NCI-H2196 treated with DMSO at 0.1 percent for 48 hours (cell line): ENCODE measurements at regions not wholly inside any gene's neighbourhood (a gene's known extent, or its start where the extent isn't known, plus 50 kb on each side); places are given as distances from the start of the nearest gene placed in this dataset.

Source experiments
- DNase-seq: peaks from one replicate; lab custom pipeline; 2025; ENCODE audit not compliant: unreplicated experiment; lab: John Stamatoyannopoulos, UW

GRCh38 chr16:7021653-7022275, 310.9 kb upstream of the RBFOX1 start:
- DNase-seq, result no peak

- DNase-seq, result no peak
These were observed 315.5 kb upstream of the RBFOX1 start for GRCh38 chr16:7017006-7017662.

- no peak for DNase-seq
These were observed 317.9 kb upstream of the RBFOX1 start for GRCh38 chr16:7014756-7015155.

GRCh38 chr16:7013990-7014389, 318.7 kb upstream of the RBFOX1 start:
- DNase-seq, result no peak

- DNase-seq, result no peak
These were observed 328.4 kb upstream of the RBFOX1 start for GRCh38 chr16:7004266-7004665.

GRCh38 chr16:6993544-6993943, 339.1 kb upstream of the RBFOX1 start:
- DNase-seq, result no peak

- DNase-seq, result no peak
These were observed 343.8 kb upstream of the RBFOX1 start for GRCh38 chr16:6988846-6989245.

GRCh38 chr16:6977916-6978315, 354.7 kb upstream of the RBFOX1 start:
- DNase-seq, result no peak

- no peak for DNase-seq
These were observed 355.4 kb upstream of the RBFOX1 start for GRCh38 chr16:6977291-6977690.

- no peak for DNase-seq
These were observed 355.9 kb upstream of the RBFOX1 start for GRCh38 chr16:6976716-6977115.

- DNase-seq, result no peak
These were observed 362.3 kb upstream of the RBFOX1 start for GRCh38 chr16:6970171-6970857.

GRCh38 chr16:6969594-6969993, 363.1 kb upstream of the RBFOX1 start:
- DNase-seq, result no peak

- DNase-seq, result no peak
These were observed 364.8 kb upstream of the RBFOX1 start for GRCh38 chr16:6967796-6968320.

GRCh38 chr16:6966925-6967324, 365.7 kb upstream of the RBFOX1 start:
- DNase-seq, result no peak

- DNase-seq, result no peak
These were observed 368.0 kb upstream of the RBFOX1 start for GRCh38 chr16:6964679-6965078.

GRCh38 chr16:6961704-6962103, 370.9 kb upstream of the RBFOX1 start:
- no peak for DNase-seq

- DNase-seq, result no peak
These were observed 374.5 kb upstream of the RBFOX1 start for GRCh38 chr16:6958184-6958583.

GRCh38 chr16:6957681-6958080, 375.0 kb upstream of the RBFOX1 start:
- DNase-seq, result no peak

GRCh38 chr16:6956511-6956910, 376.1 kb upstream of the RBFOX1 start:
- no peak for DNase-seq

- DNase-seq, result no peak
These were observed 377.3 kb upstream of the RBFOX1 start for GRCh38 chr16:6955303-6955702.

- DNase-seq, result no peak
These were observed 383.4 kb upstream of the RBFOX1 start for GRCh38 chr16:6949240-6949639.

GRCh38 chr16:6947291-6947690, 385.4 kb upstream of the RBFOX1 start:
- no peak for DNase-seq
